ENCODE measurements at regions not wholly inside any gene's neighbourhood (a gene's known extent, or its start where the extent isn't known, plus 50 kb on each side); places are given as distances from the start of the nearest gene placed in this dataset.

DNA sequence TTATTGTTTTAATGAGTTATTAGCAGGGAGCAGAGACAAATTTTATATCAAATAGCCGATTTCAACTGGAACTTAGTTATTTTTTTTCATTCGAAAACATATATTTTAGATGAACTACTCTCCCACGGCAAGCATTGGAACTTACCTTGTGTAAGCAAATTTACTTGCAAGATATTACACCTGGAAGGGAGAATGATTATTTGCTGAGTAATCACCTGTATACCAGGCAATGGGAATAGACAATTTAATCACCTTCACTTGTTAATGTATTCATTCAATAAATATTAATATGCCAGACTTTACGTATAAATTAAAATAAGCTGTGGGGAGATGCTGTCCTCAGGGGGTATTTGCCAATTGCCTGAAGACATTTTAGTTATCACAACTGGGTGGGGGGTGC lies 1069.9 kb upstream of the CHAC2 start:
- Histone ChIP-seq H3K27ac (ENCODE audit: low read length) (no peak overlapping the region), H3K4me3 (ENCODE audit: low read length) (no peak overlapping the region), H3K4me1 (ENCODE audit: insufficient read depth, low read length) (peaks cover 2% of the 10 kb centered on the region; the same call in 1 of the 2 replicates), H3K27me3 (ENCODE audit: insufficient read depth, low read length) (no peaks in the 10 kb centered on the region), H3K9ac (ENCODE audit: low read depth, low read length) (no peak overlapping the region), H3K36me3 (ENCODE audit: insufficient read depth, low read depth, low read length) (no peaks in the 10 kb centered on the region), H3K9me3 (ENCODE audit: insufficient read depth, low read depth, low read length) (no peaks in the 10 kb centered on the region)

DNA sequence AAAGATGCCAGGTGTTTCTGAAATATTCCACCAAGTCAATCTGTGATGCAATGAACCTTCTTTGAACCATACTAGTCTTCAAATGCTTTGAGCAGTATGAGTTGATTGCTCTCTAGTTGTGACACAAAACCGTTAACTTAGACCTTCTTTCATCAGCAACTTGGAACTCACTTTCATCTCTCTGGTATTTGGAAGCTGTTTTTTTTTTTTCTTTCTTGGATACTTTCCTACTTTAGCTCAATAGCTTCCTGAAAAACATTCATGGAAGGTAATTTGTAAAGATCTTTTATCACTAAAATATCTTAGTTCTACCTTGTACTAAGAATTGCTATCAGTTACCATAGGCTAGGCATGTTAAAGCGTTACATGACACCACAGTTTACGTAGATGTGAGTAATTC lies 1071.9 kb upstream of the CHAC2 start:
- H3K27ac ChIP-seq (ENCODE audit: low read length), result no peak overlapping the region
- no peak overlapping the region for H3K4me3 ChIP-seq (ENCODE audit: low read length)
- no peaks in the 10 kb centered on the region for H3K36me3 ChIP-seq (ENCODE audit: insufficient read depth, low read depth, low read length)
- H3K9me3 ChIP-seq (ENCODE audit: insufficient read depth, low read depth, low read length), result no peaks in the 10 kb centered on the region
- no peak overlapping the region for H3K9ac ChIP-seq (ENCODE audit: low read depth, low read length)
- H3K4me1 ChIP-seq (ENCODE audit: insufficient read depth, low read length), result no peaks in the 10 kb centered on the region
- H3K27me3 ChIP-seq (ENCODE audit: insufficient read depth, low read length), result no peaks in the 10 kb centered on the region

DNA sequence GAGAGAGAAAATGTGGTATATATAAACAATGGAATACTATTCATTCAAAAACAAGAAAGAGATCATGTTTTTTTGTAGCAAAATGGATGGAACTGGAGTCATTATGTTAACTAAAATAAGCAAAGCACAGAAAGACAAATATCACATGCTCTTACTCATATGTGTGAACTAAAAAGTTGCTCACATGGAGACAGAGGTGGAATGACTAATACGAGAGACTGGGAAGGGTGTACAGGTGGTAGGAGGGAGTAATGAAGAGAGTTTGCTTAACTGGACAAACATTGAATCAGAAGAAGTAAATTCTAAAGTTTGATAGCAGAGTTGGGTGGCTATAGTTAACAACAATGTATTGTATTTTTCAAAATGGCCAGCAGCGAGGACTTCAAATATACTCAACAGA lies 1080.7 kb upstream of the CHAC2 start:
- Histone ChIP-seq H3K27ac (ENCODE audit: low read length) (no peak overlapping the region), H3K9me3 (ENCODE audit: insufficient read depth, low read depth, low read length) (peaks cover 11% of the 10 kb centered on the region; the same call in 1 of the 2 replicates), H3K4me3 (ENCODE audit: low read length) (no peak overlapping the region), H3K27me3 (ENCODE audit: insufficient read depth, low read length) (no peaks in the 10 kb centered on the region), H3K9ac (ENCODE audit: low read depth, low read length) (no peak overlapping the region), H3K4me1 (ENCODE audit: insufficient read depth, low read length) (no peaks in the 10 kb centered on the region), H3K36me3 (ENCODE audit: insufficient read depth, low read depth, low read length) (no peaks in the 10 kb centered on the region)

DNA sequence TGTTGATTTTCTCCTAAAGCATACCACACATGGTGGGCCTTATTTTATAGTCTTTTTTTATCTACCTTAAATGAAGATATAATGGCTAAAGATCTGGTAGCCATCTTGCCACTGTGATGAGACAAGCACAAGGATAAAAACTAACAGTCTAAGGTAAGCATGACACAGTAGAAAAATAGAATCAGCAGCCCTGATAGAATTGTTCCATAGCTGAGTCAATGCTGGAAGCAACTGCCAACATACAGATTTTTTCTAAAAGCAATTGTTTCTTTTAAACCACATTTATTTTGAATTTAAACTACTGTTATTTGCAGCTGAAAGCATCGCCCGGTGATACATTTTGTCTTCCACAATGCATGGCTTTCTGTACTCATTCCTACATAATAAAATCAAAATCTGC lies 1091.5 kb upstream of the CHAC2 start:
- H3K9me3 ChIP-seq (ENCODE audit: insufficient read depth, low read depth, low read length), result no peaks in the 10 kb centered on the region
- H3K27ac ChIP-seq (ENCODE audit: low read length), result no peak overlapping the region
- H3K36me3 ChIP-seq (ENCODE audit: insufficient read depth, low read depth, low read length), result no peaks in the 10 kb centered on the region
- no peak overlapping the region for H3K9ac ChIP-seq (ENCODE audit: low read depth, low read length)
- H3K27me3 ChIP-seq (ENCODE audit: insufficient read depth, low read length), result no peaks in the 10 kb centered on the region
- H3K4me3 ChIP-seq (ENCODE audit: low read length), result peak overlapping the region; percentile 9; the same call in 1 of the 2 replicates
- peaks cover 25% of the 10 kb centered on the region; the same call in 1 of the 2 replicates for H3K4me1 ChIP-seq (ENCODE audit: insufficient read depth, low read length)

DNA sequence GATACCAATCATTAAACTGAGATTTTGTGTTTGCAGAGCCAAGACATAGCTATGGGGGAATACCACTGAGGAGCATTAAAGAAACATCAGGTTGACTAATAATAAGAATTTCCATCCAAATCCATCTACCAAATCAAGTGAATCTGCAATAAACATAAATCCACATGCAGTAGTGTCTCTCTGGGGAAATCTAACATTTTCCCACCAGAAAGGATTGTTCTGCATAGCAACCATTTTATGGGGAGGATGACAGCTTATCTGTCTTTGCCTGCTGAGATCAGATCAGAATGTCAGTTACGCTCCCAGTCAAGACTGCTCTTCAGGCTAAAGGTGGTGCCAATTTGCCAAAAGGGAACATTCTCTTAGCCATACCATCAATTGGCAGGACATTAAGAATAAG lies 1098.9 kb upstream of the CHAC2 start:
- H3K27me3 ChIP-seq (ENCODE audit: insufficient read depth, low read length), result no peaks in the 10 kb centered on the region
- H3K9ac ChIP-seq (ENCODE audit: low read depth, low read length), result no peak overlapping the region
- no peaks in the 10 kb centered on the region for H3K36me3 ChIP-seq (ENCODE audit: insufficient read depth, low read depth, low read length)
- H3K9me3 ChIP-seq (ENCODE audit: insufficient read depth, low read depth, low read length), result peaks cover 5% of the 10 kb centered on the region; the same call in 1 of the 2 replicates
- H3K4me1 ChIP-seq (ENCODE audit: insufficient read depth, low read length), result no peaks in the 10 kb centered on the region
- no peak overlapping the region for H3K27ac ChIP-seq (ENCODE audit: low read length)
- no peak overlapping the region for H3K4me3 ChIP-seq (ENCODE audit: low read length)

DNA sequence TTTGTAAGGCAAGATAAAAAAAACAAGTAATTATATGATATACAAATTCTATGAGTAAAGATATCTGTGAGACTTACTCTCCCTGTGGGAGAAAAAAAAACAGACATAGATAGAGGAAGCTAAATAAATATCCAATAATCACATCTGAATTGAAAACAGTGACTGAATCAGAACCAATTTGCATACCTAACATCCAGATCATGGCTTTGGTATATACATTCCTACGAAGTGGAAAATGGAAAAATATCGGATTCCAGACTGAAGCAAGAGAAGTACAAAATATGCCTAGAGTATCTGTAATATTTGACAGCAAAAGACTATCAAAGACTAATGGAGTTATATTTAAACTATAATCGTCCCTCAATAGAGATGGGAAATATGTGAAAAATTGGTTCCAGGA lies 1108.1 kb upstream of the CHAC2 start:
- Histone ChIP-seq H3K9ac (ENCODE audit: low read depth, low read length) (no peak overlapping the region), H3K4me3 (ENCODE audit: low read length) (no peak overlapping the region), H3K27me3 (ENCODE audit: insufficient read depth, low read length) (no peaks in the 10 kb centered on the region), H3K9me3 (ENCODE audit: insufficient read depth, low read depth, low read length) (no peaks in the 10 kb centered on the region), H3K4me1 (ENCODE audit: insufficient read depth, low read length) (no peaks in the 10 kb centered on the region), H3K36me3 (ENCODE audit: insufficient read depth, low read depth, low read length) (no peaks in the 10 kb centered on the region), H3K27ac (ENCODE audit: low read length) (no peak overlapping the region)

DNA sequence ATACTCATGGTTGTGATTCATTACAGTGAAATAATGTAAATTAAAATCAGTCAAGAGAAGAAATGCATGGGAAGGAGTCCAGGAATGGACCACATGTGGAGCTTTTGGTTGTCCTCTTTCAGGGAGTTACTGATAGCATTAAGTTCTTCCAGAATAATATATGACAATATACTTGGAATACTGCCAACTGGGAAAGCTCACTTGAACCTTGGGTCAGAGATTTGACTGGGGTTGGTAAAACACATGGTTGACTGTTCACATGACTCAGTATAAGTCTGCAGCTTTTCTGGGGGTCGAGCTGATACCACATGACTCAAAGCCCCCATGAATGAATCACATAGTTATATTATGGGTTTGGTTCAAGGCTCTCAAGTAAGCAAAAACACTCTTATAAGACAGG lies 1109.0 kb upstream of the CHAC2 start:
- Histone ChIP-seq H3K4me3 (ENCODE audit: low read length) (no peak overlapping the region), H3K36me3 (ENCODE audit: insufficient read depth, low read depth, low read length) (no peaks in the 10 kb centered on the region), H3K4me1 (ENCODE audit: insufficient read depth, low read length) (no peaks in the 10 kb centered on the region), H3K9me3 (ENCODE audit: insufficient read depth, low read depth, low read length) (no peaks in the 10 kb centered on the region), H3K9ac (ENCODE audit: low read depth, low read length) (no peak overlapping the region), H3K27me3 (ENCODE audit: insufficient read depth, low read length) (no peaks in the 10 kb centered on the region), H3K27ac (ENCODE audit: low read length) (no peak overlapping the region)

DNA sequence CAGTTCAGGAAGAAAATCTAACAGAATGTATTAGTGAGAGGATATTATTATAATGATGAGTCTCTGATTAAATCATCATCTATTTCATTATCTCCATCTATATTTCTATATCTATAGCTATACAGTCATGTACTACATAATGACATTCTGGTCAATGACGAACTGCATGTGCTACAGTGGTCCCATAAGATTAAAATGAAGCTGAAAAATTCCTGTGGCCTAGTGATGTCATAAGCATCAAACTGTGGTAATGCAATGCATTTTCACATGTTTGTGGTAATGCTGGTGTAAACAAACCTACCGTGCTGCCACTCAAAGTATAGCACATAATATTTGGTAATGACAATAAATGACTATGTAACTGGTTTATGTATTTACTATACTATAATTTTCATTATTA lies 1127.9 kb upstream of the CHAC2 start:
- Histone ChIP-seq H3K4me3 (ENCODE audit: low read length) (no peak overlapping the region), H3K9me3 (ENCODE audit: insufficient read depth, low read depth, low read length) (peaks cover 7% of the 10 kb centered on the region), H3K9ac (ENCODE audit: low read depth, low read length) (no peak overlapping the region), H3K36me3 (ENCODE audit: insufficient read depth, low read depth, low read length) (no peaks in the 10 kb centered on the region), H3K27ac (ENCODE audit: low read length) (no peak overlapping the region), H3K27me3 (ENCODE audit: insufficient read depth, low read length) (no peaks in the 10 kb centered on the region), H3K4me1 (ENCODE audit: insufficient read depth, low read length) (no peaks in the 10 kb centered on the region)

DNA sequence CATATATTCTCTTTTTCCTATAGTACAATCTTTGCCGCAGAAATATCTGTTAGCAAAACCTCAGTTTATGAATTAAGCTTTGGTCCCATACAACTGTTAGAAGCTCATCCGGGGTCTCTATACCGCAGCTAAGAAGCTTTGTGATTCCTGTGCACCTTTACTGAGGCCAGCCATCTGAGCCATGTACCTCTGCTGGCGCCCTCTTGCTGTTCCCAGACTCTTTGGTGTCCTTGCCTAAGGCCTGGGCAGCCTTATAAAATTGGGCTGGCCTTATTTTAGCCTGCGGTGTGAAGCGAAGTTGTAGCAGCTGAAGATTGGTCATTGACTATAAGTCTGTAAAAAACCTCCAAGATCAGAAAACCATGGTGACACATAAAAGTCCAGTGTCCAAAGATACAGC lies 1135.1 kb upstream of the CHAC2 start:
- H3K9ac ChIP-seq (ENCODE audit: low read depth, low read length), result no peak overlapping the region
- no peaks in the 10 kb centered on the region for H3K9me3 ChIP-seq (ENCODE audit: insufficient read depth, low read depth, low read length)
- H3K4me3 ChIP-seq (ENCODE audit: low read length), result no peak overlapping the region
- H3K36me3 ChIP-seq (ENCODE audit: insufficient read depth, low read depth, low read length), result no peaks in the 10 kb centered on the region
- no peak overlapping the region for H3K27ac ChIP-seq (ENCODE audit: low read length)
- H3K27me3 ChIP-seq (ENCODE audit: insufficient read depth, low read length), result no peaks in the 10 kb centered on the region
- H3K4me1 ChIP-seq (ENCODE audit: insufficient read depth, low read length), result no peaks in the 10 kb centered on the region

DNA sequence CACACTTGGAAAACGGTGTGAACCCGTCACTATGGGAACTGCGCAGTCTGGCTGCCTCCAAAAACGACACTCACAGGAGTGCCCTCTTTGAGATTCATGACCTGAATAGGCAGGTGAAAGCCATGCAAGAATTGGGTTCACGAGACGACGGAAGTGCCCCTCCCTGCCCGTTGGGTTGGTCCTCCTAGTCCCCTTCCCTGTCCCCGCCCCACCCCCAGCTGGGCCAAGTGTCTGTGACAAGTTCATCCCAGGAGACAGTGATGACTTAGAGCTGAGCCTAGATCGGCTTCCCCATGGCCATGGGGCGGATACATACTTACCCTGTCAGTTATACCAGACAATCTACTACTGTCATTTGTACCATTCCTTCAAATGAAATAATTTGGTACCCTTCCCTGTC lies 1137.7 kb upstream of the CHAC2 start:
- no peaks in the 10 kb centered on the region for H3K27me3 ChIP-seq (ENCODE audit: insufficient read depth, low read length)

DNA sequence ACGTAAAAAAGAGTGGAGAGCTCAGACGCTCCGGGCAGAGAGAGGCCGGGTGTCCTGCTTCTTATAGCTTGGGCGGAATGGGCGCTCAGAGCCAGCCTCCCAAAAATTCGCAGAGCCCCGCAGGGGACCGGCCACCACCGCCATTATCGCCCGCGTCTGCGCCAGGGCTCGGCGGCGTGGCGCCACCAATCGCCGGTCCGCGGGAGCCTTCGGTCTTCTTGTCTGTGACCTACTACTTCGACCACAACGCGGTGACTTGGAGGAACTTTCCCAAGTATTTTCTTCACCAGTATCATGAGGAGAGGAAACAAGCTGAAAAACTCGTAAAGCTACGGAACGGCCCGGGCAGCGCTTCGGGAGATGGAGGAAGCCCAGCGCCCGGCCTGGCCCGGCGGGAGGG lies 1138.1 kb upstream of the CHAC2 start:
- Histone ChIP-seq H3K4me3 (ENCODE audit: low read length) (no peak overlapping the region), H3K27ac (ENCODE audit: low read length) (no peak overlapping the region), H3K27me3 (ENCODE audit: insufficient read depth, low read length) (no peaks in the 10 kb centered on the region), H3K9ac (ENCODE audit: low read depth, low read length) (no peak overlapping the region), H3K4me1 (ENCODE audit: insufficient read depth, low read length) (no peaks in the 10 kb centered on the region), H3K9me3 (ENCODE audit: insufficient read depth, low read depth, low read length) (no peaks in the 10 kb centered on the region), H3K36me3 (ENCODE audit: insufficient read depth, low read depth, low read length) (no peaks in the 10 kb centered on the region)

More for the DNA sequence above, 1137.7 kb upstream of the CHAC2 start:
- Histone ChIP-seq H3K4me3 (ENCODE audit: low read length) (no peak overlapping the region), H3K9me3 (ENCODE audit: insufficient read depth, low read depth, low read length) (no peaks in the 10 kb centered on the region), H3K4me1 (ENCODE audit: insufficient read depth, low read length) (no peaks in the 10 kb centered on the region), H3K36me3 (ENCODE audit: insufficient read depth, low read depth, low read length) (no peaks in the 10 kb centered on the region), H3K27ac (ENCODE audit: low read length) (no peak overlapping the region), H3K9ac (ENCODE audit: low read depth, low read length) (no peak overlapping the region)

DNA sequence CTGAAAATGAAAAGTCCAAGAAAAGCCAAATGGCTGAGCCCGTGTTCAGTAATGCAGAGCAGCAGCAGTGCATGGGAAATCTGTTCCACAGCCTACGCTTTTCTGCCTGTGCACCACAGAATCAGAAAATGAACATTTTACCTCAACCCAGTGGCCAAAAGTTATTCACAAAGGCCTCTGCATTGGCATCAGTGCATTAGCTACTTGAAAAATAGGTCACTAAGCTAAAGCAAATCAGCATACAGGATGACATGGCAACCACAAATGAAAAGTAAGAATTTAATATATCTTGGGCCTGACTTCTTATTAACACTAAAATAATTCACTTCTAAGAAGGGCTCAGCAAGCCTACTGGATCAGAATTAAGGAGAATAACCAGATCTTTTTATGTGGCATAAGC lies 1145.3 kb upstream of the CHAC2 start:
- peaks cover 7% of the 10 kb centered on the region for H3K4me1 ChIP-seq (ENCODE audit: insufficient read depth, low read length)
- no peak overlapping the region for H3K9ac ChIP-seq (ENCODE audit: low read depth, low read length)
- no peak overlapping the region for H3K4me3 ChIP-seq (ENCODE audit: low read length)
- H3K9me3 ChIP-seq (ENCODE audit: insufficient read depth, low read depth, low read length), result no peaks in the 10 kb centered on the region
- no peaks in the 10 kb centered on the region for H3K27me3 ChIP-seq (ENCODE audit: insufficient read depth, low read length)
- no peaks in the 10 kb centered on the region for H3K36me3 ChIP-seq (ENCODE audit: insufficient read depth, low read depth, low read length)
- H3K27ac ChIP-seq (ENCODE audit: low read length), result no peak overlapping the region

DNA sequence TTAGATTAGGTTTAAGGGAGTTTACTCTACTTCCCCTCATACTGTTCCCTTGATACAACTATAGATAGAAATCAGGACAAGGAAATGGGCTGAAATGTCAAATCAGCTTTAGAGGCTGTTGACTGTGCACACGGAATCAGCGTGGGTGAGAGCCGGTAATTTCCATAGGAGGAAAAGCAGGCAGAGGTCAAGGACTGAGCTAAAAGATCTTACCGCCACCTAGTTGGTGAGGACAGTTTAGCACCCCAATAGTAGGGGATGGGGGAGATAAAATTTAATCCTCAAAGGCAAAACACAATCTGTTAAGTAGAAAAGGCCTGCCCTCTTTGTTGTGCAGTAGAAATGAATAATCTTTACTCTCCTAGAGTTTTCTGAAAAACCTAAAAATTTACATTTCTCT lies 1154.5 kb upstream of the CHAC2 start:
- Histone ChIP-seq H3K4me1 (ENCODE audit: insufficient read depth, low read length) (peaks cover 9% of the 10 kb centered on the region), H3K36me3 (ENCODE audit: insufficient read depth, low read depth, low read length) (no peaks in the 10 kb centered on the region), H3K27me3 (ENCODE audit: insufficient read depth, low read length) (no peaks in the 10 kb centered on the region), H3K27ac (ENCODE audit: low read length) (no peak overlapping the region), H3K9me3 (ENCODE audit: insufficient read depth, low read depth, low read length) (0 out of 2 replicates have a peak, but pooled peaks cover 5% of the 10 kb centered on the region), H3K9ac (ENCODE audit: low read depth, low read length) (no peak overlapping the region), H3K4me3 (ENCODE audit: low read length) (no peak overlapping the region)
